ENCODE measurements at regions not wholly inside any gene's neighbourhood (a gene's known extent, or its start where the extent isn't known, plus 50 kb on each side); places are given as distances from the start of the nearest gene placed in this dataset.

DNA sequence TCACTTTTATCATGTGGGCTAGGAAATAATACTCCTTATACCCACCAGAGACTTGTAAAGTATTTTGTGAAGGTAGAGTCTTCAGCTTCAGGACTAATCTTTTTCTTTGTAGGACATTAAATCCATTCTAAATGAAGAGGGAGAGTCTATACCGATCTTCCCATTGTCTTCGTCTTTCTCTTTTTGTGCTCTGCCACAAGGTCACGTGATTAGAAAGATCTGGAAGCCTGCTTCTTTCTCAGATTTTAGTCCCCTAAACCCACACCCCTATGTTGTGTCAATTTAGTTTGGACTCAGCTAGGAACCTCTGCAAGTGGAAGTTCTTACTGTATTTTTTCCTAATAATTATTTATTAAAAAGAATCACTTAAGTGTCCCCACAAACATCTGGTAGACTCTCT, 507.3 kb downstream of the PYDC2 start:
- TF ChIP-seq, protein P1, sequence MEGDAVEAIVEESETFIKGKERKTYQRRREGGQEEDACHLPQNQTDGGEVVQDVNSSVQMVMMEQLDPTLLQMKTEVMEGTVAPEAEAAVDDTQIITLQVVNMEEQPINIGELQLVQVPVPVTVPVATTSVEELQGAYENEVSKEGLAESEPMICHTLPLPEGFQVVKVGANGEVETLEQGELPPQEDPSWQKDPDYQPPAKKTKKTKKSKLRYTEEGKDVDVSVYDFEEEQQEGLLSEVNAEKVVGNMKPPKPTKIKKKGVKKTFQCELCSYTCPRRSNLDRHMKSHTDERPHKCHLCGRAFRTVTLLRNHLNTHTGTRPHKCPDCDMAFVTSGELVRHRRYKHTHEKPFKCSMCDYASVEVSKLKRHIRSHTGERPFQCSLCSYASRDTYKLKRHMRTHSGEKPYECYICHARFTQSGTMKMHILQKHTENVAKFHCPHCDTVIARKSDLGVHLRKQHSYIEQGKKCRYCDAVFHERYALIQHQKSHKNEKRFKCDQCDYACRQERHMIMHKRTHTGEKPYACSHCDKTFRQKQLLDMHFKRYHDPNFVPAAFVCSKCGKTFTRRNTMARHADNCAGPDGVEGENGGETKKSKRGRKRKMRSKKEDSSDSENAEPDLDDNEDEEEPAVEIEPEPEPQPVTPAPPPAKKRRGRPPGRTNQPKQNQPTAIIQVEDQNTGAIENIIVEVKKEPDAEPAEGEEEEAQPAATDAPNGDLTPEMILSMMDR (IDR thresholded peaks at IDR 0.05; ENCODE audit: unreplicated experiment), result no peak
- no peaks in the 10 kb centered on the region for H3K9me3 Mint-ChIP-seq (ENCODE audit: low read depth)
- H3K4me3 Mint-ChIP-seq (ENCODE audit: low read depth), result no peak overlapping the region
- no peaks in the 10 kb centered on the region for H3K36me3 Mint-ChIP-seq (ENCODE audit: insufficient read depth)
- no peak for DNase-seq (ENCODE audit: low spot score, unreplicated experiment)
- no peaks in the 10 kb centered on the region for H3K4me1 Mint-ChIP-seq (ENCODE audit: low read depth)
- H3K27ac Mint-ChIP-seq, result no peak overlapping the region
- H3K27me3 Mint-ChIP-seq, result no peaks in the 10 kb centered on the region

DNA sequence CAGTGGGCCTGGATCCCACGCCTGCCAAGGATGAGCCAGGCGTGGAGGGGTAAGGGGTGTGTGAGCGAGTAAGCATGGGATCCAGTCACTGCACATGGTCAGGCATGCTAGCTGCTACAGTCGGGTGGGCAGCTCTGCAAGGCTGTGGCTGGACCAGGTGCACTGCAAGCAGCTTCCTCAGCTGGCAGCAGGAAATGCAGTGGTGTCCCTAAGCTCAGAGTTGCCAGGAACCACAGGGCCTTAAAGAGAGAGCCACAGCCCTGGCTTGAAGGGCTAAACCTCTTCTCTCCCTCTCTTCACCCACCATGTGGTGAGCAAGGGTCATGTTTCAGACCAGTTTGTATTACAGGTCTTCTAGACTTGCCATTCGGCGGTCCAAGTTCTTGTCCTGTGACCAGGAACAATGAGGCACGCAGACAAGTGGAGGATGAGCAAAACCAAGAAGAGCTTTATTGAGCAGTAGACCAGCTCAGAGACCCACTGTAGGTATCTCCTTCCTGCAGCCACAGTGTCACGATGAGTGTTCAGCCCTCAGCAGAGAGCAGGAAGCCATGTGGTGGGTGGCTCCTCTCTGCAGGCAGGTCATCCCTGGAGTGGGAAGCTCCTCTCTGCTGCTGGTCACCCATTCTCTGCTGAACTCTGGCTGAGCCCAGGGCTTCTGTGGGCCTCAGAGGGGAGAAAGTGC, 511.9 kb downstream of the PYDC2 start:
- H3K4me1 Mint-ChIP-seq (ENCODE audit: low read depth), result no peaks in the 10 kb centered on the region
- TF ChIP-seq, protein P1 (IDR thresholded peaks at IDR 0.05; ENCODE audit: unreplicated experiment), result no peak

DNA sequence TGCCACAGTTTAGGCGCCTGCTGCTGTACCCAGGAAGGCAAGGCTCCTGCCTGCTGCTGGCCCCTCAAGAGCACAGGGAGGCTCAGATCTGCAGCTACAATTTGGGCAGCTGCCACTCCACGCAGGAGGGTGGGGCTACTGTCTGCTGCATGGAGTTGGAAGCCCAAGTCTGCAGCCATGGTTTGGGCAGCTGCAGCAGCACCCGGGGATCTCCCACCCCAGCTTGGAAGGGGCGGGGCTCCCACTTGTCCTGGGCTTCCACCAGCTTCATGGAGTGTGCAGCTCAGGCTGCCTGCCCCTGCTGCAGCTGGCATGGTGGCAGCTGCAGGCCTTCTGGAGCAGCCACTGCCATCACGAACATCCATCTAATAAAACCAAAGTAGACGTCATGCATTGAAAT, 512.9 kb downstream of the PYDC2 start:
- TF ChIP-seq, protein P1 (IDR thresholded peaks at IDR 0.05; ENCODE audit: unreplicated experiment), result no peak
- Mint-ChIP-seq H3K9me3 (ENCODE audit: low read depth) (peaks cover 3% of the 10 kb centered on the region), H3K4me1 (ENCODE audit: low read depth) (no peaks in the 10 kb centered on the region), H3K36me3 (ENCODE audit: insufficient read depth) (no peaks in the 10 kb centered on the region), H3K27me3 (no peaks in the 10 kb centered on the region), H3K27ac (no peak overlapping the region), H3K4me3 (ENCODE audit: low read depth) (no peak overlapping the region)
- DNase-seq (ENCODE audit: low spot score, unreplicated experiment), result no peak

More for the DNA sequence above, 511.9 kb downstream of the PYDC2 start:
- no peak for DNase-seq (ENCODE audit: low spot score, unreplicated experiment)
- H3K36me3 Mint-ChIP-seq (ENCODE audit: insufficient read depth), result no peaks in the 10 kb centered on the region
- no peaks in the 10 kb centered on the region for H3K27me3 Mint-ChIP-seq
- no peak overlapping the region for H3K4me3 Mint-ChIP-seq (ENCODE audit: low read depth)
- H3K27ac Mint-ChIP-seq, result no peak overlapping the region
- H3K9me3 Mint-ChIP-seq (ENCODE audit: low read depth), result no peaks in the 10 kb centered on the region

DNA sequence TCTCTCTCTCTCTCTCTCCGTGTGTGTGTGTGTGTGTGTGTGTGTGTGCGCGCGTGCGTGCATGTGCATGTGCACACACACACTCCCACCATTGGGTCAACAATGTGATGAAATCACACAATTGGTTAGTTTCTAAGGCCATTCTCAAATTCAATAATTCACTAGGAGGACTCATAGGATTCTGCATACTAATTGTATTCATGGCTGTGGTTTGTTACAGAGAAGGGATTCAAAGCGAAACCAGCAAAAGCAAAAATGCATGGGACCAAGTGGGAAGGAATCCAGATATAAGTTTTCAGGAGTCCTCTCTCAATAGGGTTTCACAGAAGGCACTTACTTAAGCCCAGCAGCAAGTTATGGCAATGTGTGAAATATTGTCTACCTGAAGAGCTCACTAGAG, 515.0 kb downstream of the PYDC2 start:
- Mint-ChIP-seq H3K9me3 (ENCODE audit: low read depth) (peaks cover 10% of the 10 kb centered on the region), H3K27me3 (no peaks in the 10 kb centered on the region), H3K36me3 (ENCODE audit: insufficient read depth) (no peaks in the 10 kb centered on the region), H3K27ac (no peak overlapping the region), H3K4me3 (ENCODE audit: low read depth) (no peak overlapping the region), H3K4me1 (ENCODE audit: low read depth) (no peaks in the 10 kb centered on the region)
- TF ChIP-seq, protein P1 (IDR thresholded peaks at IDR 0.05; ENCODE audit: unreplicated experiment), result no peak
- no peak for DNase-seq (ENCODE audit: low spot score, unreplicated experiment)

DNA sequence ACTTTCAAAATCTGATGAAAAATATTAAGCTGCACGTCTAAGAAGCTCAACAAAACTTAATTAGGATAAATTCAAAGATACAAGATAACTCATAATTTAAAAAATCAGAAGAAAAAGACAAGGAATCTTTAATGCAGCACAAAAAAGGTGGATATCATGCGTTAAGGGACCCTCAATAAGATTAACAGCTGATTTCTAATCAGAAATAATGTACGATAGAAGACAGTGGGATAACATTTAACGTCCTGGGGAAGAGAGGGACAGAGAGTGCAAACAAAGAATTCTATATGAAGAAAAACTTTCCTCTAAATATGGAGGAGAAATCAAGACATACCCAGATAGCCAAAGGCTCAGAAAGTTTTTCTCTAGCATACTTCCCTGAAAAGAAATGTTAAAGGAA, 519.5 kb downstream of the PYDC2 start:
- Mint-ChIP-seq H3K9me3 (ENCODE audit: low read depth) (peaks cover 10% of the 10 kb centered on the region), H3K27me3 (no peaks in the 10 kb centered on the region), H3K4me1 (ENCODE audit: low read depth) (no peaks in the 10 kb centered on the region), H3K4me3 (ENCODE audit: low read depth) (no peak overlapping the region), H3K36me3 (ENCODE audit: insufficient read depth) (no peaks in the 10 kb centered on the region), H3K27ac (no peak overlapping the region)
- no peak for DNase-seq (ENCODE audit: low spot score, unreplicated experiment)
- TF ChIP-seq, protein P1 (IDR thresholded peaks at IDR 0.05; ENCODE audit: unreplicated experiment), result no peak
